ENCODE measurements at regions not wholly inside any gene's neighbourhood (a gene's known extent, or its start where the extent isn't known, plus 50 kb on each side); places are given as distances from the start of the nearest gene placed in this dataset.
"Not testable (repeated sequence)": the region's sequence is repeated elsewhere in the genome, so short reads cannot be mapped to it uniquely, and the experiment has no call there.

DNA sequence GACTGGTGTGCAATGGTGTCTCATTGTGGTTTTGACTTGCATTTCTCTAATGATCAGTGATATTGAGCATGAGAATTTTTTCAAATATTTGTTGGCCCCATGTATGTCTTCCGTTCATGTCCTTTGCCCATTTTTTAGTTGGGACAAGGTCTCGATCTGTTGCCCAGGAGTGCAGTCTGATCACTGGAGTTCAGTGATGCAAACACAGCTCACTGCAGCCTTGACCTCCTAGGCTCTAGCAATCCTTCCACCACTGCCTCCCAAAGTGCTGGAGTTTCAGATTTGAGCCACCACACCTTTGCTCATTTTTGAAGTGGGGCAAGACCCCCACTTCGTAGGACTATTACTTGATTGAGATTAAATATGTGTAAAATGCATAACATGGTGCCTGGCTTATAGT lies 116.2 kb upstream of the NBPF9 start:
- TF ChIP-seq, protein P1, sequence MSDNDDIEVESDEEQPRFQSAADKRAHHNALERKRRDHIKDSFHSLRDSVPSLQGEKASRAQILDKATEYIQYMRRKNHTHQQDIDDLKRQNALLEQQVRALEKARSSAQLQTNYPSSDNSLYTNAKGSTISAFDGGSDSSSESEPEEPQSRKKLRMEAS (IDR thresholded peaks at IDR 0.05; ENCODE audit: insufficient read depth, insufficient read length) = not testable (repeated sequence)
- TF ChIP-seq POLR2AphosphoS5 (IDR thresholded peaks at IDR 0.05; ENCODE audit: insufficient read depth, low read depth, low read length); POLR2A (IDR thresholded peaks at IDR 0.05; ENCODE audit: low read depth, low read length): not testable (repeated sequence)
- TF ChIP-seq, protein P2, sequence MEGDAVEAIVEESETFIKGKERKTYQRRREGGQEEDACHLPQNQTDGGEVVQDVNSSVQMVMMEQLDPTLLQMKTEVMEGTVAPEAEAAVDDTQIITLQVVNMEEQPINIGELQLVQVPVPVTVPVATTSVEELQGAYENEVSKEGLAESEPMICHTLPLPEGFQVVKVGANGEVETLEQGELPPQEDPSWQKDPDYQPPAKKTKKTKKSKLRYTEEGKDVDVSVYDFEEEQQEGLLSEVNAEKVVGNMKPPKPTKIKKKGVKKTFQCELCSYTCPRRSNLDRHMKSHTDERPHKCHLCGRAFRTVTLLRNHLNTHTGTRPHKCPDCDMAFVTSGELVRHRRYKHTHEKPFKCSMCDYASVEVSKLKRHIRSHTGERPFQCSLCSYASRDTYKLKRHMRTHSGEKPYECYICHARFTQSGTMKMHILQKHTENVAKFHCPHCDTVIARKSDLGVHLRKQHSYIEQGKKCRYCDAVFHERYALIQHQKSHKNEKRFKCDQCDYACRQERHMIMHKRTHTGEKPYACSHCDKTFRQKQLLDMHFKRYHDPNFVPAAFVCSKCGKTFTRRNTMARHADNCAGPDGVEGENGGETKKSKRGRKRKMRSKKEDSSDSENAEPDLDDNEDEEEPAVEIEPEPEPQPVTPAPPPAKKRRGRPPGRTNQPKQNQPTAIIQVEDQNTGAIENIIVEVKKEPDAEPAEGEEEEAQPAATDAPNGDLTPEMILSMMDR (IDR thresholded peaks at IDR 0.05; ENCODE audit: extremely low read depth in 1 of 2, insufficient read depth in 1 of 2, low read depth in 1 of 2, low read length in 2 of 2) = not testable (repeated sequence)

Measured in endothelial cell of umbilical vein (primary cell).